ENCODE measurements at regions not wholly inside any gene's neighbourhood (a gene's known extent, or its start where the extent isn't known, plus 50 kb on each side); places are given as distances from the start of the nearest gene placed in this dataset.

- H3K4me3 ChIP-seq (ENCODE audit: low read length): no peak overlapping the region
- H3K9me2 ChIP-seq (ENCODE audit: insufficient read depth, low read length): no peaks in the 10 kb centered on the region
- H3K79me2 ChIP-seq (replicated peaks; ENCODE audit: insufficient read depth, low read length): no peaks in the 10 kb centered on the region
- H3K9me3 ChIP-seq (ENCODE audit: low read length): no peaks in the 10 kb centered on the region
- no peak overlapping the region for H3K9ac ChIP-seq (ENCODE audit: low read length)
- H4K20me1 ChIP-seq (ENCODE audit: insufficient read depth): no peaks in the 10 kb centered on the region
- no peak overlapping the region for H3K27ac ChIP-seq (ENCODE audit: low read length)
- H3K36me3 ChIP-seq (ENCODE audit: insufficient read depth, low read length): no peaks in the 10 kb centered on the region
- H3K4me2 ChIP-seq (ENCODE audit: low read length): no peak overlapping the region
- H3F3A ChIP-seq (ENCODE audit: insufficient read depth, low read length, poor library complexity, severe bottlenecking): no peaks in the 10 kb centered on the region
- H3K27me3 ChIP-seq (ENCODE audit: insufficient read depth, low read depth, low read length): no peaks in the 10 kb centered on the region
- H2AFZ ChIP-seq (ENCODE audit: low read depth, low read length): no peak overlapping the region
- peak; percentile 68 for TF ChIP-seq POLR2AphosphoS5 (IDR thresholded peaks at IDR 0.05)
- TF ChIP-seq MXI1 (conservative IDR thresholded peaks at IDR 0.05; ENCODE audit: poor library complexity, severe bottlenecking): no peak
Measured at GRCh38 chr15:61396235-61396919, 167.3 kb upstream of the RORA start.

- H4K20me1 ChIP-seq (ENCODE audit: insufficient read depth): no peaks in the 10 kb centered on the region
- no peaks in the 10 kb centered on the region for H3K27me3 ChIP-seq (ENCODE audit: insufficient read depth, low read depth, low read length)
- no peak overlapping the region for H3K4me2 ChIP-seq (ENCODE audit: low read length)
- TF ChIP-seq SMC3 (conservative IDR thresholded peaks at IDR 0.05; ENCODE audit: poor library complexity): no peak
- TF ChIP-seq TAF1 (IDR thresholded peaks at IDR 0.05; ENCODE audit: low read depth): no peak
- TF ChIP-seq CTCF (IDR thresholded peaks at IDR 0.05; ENCODE audit: poor library complexity, severe bottlenecking): no peak
- TF ChIP-seq MXI1 (conservative IDR thresholded peaks at IDR 0.05; ENCODE audit: poor library complexity, severe bottlenecking): no peak
- no peak for TF ChIP-seq POLR2AphosphoS5 (IDR thresholded peaks at IDR 0.05)
- TF ChIP-seq RAD21 (conservative IDR thresholded peaks at IDR 0.05): no peak
- no peak for TF ChIP-seq EZH2 (IDR thresholded peaks at IDR 0.05; ENCODE audit: borderline replicate concordance, insufficient read depth, low read length, poor library complexity, severe bottlenecking)
- no peak for TF ChIP-seq EP300 (conservative IDR thresholded peaks at IDR 0.05; ENCODE audit: poor library complexity, severe bottlenecking)
- no peak for TF ChIP-seq REST (IDR thresholded peaks at IDR 0.05; ENCODE audit: borderline replicate concordance)
- no peaks in the 10 kb centered on the region for H3K9me3 ChIP-seq (ENCODE audit: low read length)
- H3F3A ChIP-seq (ENCODE audit: insufficient read depth, low read length, poor library complexity, severe bottlenecking): no peaks in the 10 kb centered on the region
- H3K9me2 ChIP-seq (ENCODE audit: insufficient read depth, low read length): no peaks in the 10 kb centered on the region
- no peak overlapping the region for H3K9ac ChIP-seq (ENCODE audit: low read length)
- H3K79me2 ChIP-seq (replicated peaks; ENCODE audit: insufficient read depth, low read length): no peaks in the 10 kb centered on the region
- H3K36me3 ChIP-seq (ENCODE audit: insufficient read depth, low read length): no peaks in the 10 kb centered on the region
- H3K27ac ChIP-seq (ENCODE audit: low read length): no peak overlapping the region
- no peak overlapping the region for H2AFZ ChIP-seq (ENCODE audit: low read depth, low read length)
- H3K4me3 ChIP-seq (ENCODE audit: low read length): no peak overlapping the region
Measured at GRCh38 chr15:61393949-61394348, 164.8 kb upstream of the RORA start.

Data from neural cell (in vitro differentiated cells).